ENCODE measurements at regions not wholly inside any gene's neighbourhood (a gene's known extent, or its start where the extent isn't known, plus 50 kb on each side); places are given as distances from the start of the nearest gene placed in this dataset.

DNA sequence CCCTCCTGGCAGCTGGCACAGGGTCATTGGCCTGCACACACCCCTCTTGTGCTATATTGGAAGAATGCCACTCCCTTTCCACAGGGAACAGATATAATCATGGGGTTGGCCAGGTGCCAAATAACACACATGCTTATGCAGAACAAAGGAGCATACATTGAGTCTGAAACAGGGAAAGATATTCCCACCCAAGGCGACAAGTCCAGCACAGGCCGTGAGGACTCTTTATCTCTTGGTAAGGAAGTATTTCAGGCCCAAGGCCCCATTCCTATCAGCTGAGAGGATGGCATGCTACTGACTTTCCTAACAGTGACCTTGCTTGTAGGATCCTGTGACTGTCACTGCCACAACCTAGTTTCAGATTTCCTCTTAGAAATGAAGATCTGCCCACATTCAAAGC lies 59.0 kb upstream of the STXBP6 start:
- TF ChIP-seq GATA3 (IDR thresholded peaks at IDR 0.05; ENCODE audit: low read depth, low read length) = no peak
- no peak for TF ChIP-seq GATA2 (IDR thresholded peaks at IDR 0.05; ENCODE audit: low read depth, low read length)

DNA sequence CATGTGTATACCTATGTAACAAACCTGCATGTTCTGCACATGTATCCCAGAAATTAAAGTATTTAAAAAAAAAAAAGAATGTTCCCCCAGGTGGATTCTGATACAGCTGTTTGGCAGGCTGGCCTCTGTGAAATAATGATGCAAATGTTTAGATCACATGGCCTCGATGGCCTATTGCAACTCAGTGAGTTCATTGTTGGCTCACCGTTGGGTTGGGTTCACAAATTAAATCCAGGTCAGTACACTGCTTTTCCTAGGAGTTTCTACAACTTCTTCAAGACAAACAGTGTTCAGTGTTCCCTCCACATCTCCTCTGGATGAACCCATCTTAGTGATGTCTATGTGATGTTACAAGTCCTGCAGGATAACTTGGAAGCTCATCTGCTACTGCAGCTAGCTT lies 58.3 kb upstream of the STXBP6 start:
- TF ChIP-seq GATA2 (IDR thresholded peaks at IDR 0.05; ENCODE audit: low read depth, low read length) = no peak
- no peak for TF ChIP-seq GATA3 (IDR thresholded peaks at IDR 0.05; ENCODE audit: low read depth, low read length)

GRCh38 chr14:25103820-25104219 lies 53.9 kb upstream of the STXBP6 start:
- no peak for TF ChIP-seq GATA3 (IDR thresholded peaks at IDR 0.05; ENCODE audit: low read depth, low read length)
- TF ChIP-seq GATA2 (IDR thresholded peaks at IDR 0.05; ENCODE audit: low read depth, low read length) = no peak

GRCh38 chr14:25103271-25103670 lies 53.3 kb upstream of the STXBP6 start:
- TF ChIP-seq GATA2 (IDR thresholded peaks at IDR 0.05; ENCODE audit: low read depth, low read length) (no peak), GATA3 (IDR thresholded peaks at IDR 0.05; ENCODE audit: low read depth, low read length) (no peak)

DNA sequence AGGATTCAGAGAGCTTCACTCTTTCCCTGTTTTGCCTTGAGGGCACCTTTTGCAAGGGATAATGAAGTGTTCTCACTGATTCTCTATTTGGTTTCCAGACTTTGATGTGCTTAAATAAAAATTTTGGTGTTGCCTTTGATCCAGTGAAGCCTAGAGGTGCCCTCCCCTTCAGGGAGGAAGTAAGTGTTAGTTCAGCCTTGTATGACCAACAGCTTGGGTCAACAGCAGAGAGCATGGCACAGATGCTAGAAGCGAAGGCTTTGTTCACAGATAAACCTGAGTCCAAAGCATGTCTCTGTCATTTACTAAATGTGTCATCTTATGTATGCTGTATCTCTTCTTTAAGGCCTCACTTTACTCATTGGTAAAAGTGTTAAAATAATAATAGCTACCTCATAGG lies 52.8 kb upstream of the STXBP6 start:
- no peak for TF ChIP-seq GATA2 (IDR thresholded peaks at IDR 0.05; ENCODE audit: low read depth, low read length)
- TF ChIP-seq GATA3 (IDR thresholded peaks at IDR 0.05; ENCODE audit: low read depth, low read length) = no peak

DNA sequence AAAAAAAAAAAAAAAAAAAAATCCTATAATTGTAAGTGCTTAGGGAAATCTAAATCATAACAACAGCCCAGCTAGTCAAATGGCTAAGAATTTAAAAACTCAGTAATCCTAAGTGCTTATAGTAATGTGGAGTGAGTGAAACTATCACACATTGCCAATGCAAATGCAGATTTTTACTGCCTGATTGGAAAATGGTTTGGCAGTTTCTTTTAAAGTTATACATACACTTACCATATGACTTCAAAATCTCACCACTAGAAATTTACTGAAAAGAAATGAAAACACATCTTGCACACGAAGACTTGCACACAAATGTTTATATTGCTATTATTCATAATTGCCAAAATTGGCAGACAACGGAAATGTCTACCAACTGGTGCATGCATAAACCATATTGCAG lies 51.3 kb upstream of the STXBP6 start:
- TF ChIP-seq GATA3 (IDR thresholded peaks at IDR 0.05; ENCODE audit: low read depth, low read length) (no peak), GATA2 (IDR thresholded peaks at IDR 0.05; ENCODE audit: low read depth, low read length) (no peak)
